Spleen (tissue), 11 donors: ENCODE measurements at regions not wholly inside any gene's neighbourhood (a gene's known extent, or its start where the extent isn't known, plus 50 kb on each side); places are given as distances from the start of the nearest gene placed in this dataset.

Experiments used
- DNase-seq: peaks from one replicate; pipeline ENCODE4 v3.0.0-alpha.2; 2020
- H3K27ac ChIP-seq, 8 donors: fragments of 200-600 bp; sonication (generic) in 7 of 8; 1 replicate in 4 of 8; 2 replicates in 4 of 8; pipeline versions ENCODE4 v1.5.0 to v1.8.0; 2016 to 2021; ENCODE audit warnings: inconsistent platforms in 4 of 8, mild to moderate bottlenecking in 4 of 8, moderate library complexity in 1 of 8
- H3K27me3 ChIP-seq, 7 donors: fragments of 200-600 bp; sonication (generic) in 6 of 7; replicated peaks in 1 of 7; 1 replicate in 4 of 7; 2 replicates in 3 of 7; pipeline versions ENCODE4 v1.5.0 to v1.8.0; 2016 to 2021; ENCODE audit warnings: inconsistent platforms in 3 of 7, mild to moderate bottlenecking in 1 of 7
- H3K36me3 ChIP-seq, 6 donors: fragments of 200-600 bp; sonication (generic) in 5 of 6; 1 replicate in 4 of 6; 2 replicates in 2 of 6; pipeline versions ENCODE4 v1.5.0 to v1.8.0; 2016 to 2021; ENCODE audit warnings: inconsistent platforms in 2 of 6
- H3K4me1 ChIP-seq, 6 donors: fragments of 200-600 bp; sonication (generic) in 5 of 6; 1 replicate in 3 of 6; 2 replicates in 3 of 6; pipeline versions ENCODE4 v1.5.0 to v1.8.0; 2016 to 2021; ENCODE audit warnings: inconsistent platforms in 3 of 6
- H3K4me3 ChIP-seq, 8 donors: fragments of 200-600 bp; sonication (generic) in 7 of 8; 1 replicate in 4 of 8; 2 replicates in 4 of 8; pipeline versions ENCODE4 v1.5.0 to v1.8.0; 2016 to 2021; ENCODE audit warnings: inconsistent platforms in 4 of 8, mild to moderate bottlenecking in 4 of 8, moderate library complexity in 2 of 8
- H3K9me3 ChIP-seq, 8 donors: fragments of 200-600 bp; sonication (generic) in 7 of 8; 1 replicate in 4 of 8; 2 replicates in 4 of 8; pipeline versions ENCODE4 v1.5.0 to v1.8.0; 2016 to 2021; ENCODE audit warnings: inconsistent platforms in 4 of 8
- POLR2A ChIP-seq, 3 donors: fragments of 450-650 bp; IDR thresholded peaks; one replicate each; pipeline ENCODE4 v1.5.1; 2017; ENCODE audit warnings: antibody characterized with exemption in 3 of 3, mild to moderate bottlenecking in 1 of 3
- POLR2AphosphoS5 ChIP-seq, 3 donors: sonication (generic); formaldehyde crosslinking; IDR thresholded peaks; one replicate each; pipeline ENCODE4 v1.5.1; 2017; ENCODE audit warnings: antibody characterized with exemption in 3 of 3
- WGBS, 5 donors: extraction: QIAGEN DNeasy Blood & Tissue Kit in 3 of 5; methylation state at CpG; one replicate each; pipeline versions ENCODE4 v1.1.5 to v1.1.7; 2013 to 2018; 5-methylcytosine and 5-hydroxymethylcytosine counted together
- intact Hi-C: fragments of 100-400 bp; cut with DNase I; formaldehyde crosslinking; loops from one replicate; pipeline ENCODE4 v1.15.0; 2023; ENCODE audit warnings: low total_unique reads
- TF ChIP-seq, protein P1 (sequence below), 11 experiments: fragments of 200-600 bp in 7 of 11; fragments of 450-650 bp in 4 of 11; sonication (generic) in 4 of 11; IDR thresholded peaks in 8 of 11; conservative IDR thresholded peaks in 3 of 11; 1 replicate in 7 of 11; 2 replicates in 4 of 11; pipeline versions ENCODE4 v1.4.0 to v1.8.0; 2016 to 2021; ENCODE audit warnings: antibody characterized with exemption in 11 of 11, inconsistent platforms in 4 of 11, mild to moderate bottlenecking in 1 of 11
- donor health status: healthy with polysubstance abuse.
- donor health status: DM: no; HTN: no; CAD: no; lungs with moderate emphysema.
- donor health status: DM: no; HTN: no; CAD: no.
- donor health status: Bipolar disorder and iron deficiency.
- donor health status: healthy.
- donor health status: DM: no; HTN: no; CAD: no.
- donor health status: DM: yes; HTN: yes; CAD: no.

DNA sequence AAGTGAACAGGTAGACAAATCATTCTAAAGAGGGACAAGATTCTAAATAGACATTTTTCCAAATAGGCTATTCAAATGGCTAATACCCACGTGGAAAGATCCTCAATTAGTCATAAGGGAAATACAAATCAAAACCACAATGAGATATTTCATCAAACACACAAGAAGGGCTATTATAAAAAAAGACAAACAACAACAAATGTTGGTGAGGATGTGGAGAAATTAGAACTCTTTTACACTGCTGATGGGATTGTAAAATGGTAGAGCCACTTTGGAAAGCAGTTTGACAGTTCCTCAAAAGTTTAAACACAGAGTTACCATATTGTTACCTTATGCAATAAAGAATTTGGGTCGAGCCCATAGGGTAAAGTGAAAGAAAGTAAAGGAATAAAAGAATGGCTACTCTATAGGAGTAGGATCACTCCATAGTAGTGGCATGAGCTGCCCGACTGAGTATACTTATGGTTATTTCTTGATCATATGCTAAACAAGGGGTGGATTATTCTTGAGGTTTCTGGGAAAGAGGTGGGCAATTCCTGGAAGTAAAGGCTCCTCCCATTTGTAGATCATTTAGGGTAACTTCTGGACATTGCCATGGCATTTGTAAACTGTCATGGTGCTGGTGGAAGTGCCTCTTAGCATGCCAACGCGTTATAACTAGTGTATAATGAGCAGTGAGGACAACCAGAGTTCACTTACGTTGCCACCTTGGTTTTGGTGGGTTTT is 58.9 kb upstream of the FAM9C start:
- TF ChIP-seq, protein P1, sequence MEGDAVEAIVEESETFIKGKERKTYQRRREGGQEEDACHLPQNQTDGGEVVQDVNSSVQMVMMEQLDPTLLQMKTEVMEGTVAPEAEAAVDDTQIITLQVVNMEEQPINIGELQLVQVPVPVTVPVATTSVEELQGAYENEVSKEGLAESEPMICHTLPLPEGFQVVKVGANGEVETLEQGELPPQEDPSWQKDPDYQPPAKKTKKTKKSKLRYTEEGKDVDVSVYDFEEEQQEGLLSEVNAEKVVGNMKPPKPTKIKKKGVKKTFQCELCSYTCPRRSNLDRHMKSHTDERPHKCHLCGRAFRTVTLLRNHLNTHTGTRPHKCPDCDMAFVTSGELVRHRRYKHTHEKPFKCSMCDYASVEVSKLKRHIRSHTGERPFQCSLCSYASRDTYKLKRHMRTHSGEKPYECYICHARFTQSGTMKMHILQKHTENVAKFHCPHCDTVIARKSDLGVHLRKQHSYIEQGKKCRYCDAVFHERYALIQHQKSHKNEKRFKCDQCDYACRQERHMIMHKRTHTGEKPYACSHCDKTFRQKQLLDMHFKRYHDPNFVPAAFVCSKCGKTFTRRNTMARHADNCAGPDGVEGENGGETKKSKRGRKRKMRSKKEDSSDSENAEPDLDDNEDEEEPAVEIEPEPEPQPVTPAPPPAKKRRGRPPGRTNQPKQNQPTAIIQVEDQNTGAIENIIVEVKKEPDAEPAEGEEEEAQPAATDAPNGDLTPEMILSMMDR (IDR thresholded peaks at IDR 0.05 in 8 of 11, conservative IDR thresholded peaks at IDR 0.05 in 3 of 11): no peak
- TF ChIP-seq POLR2A (IDR thresholded peaks at IDR 0.05): no peak
- no peak for TF ChIP-seq POLR2AphosphoS5 (IDR thresholded peaks at IDR 0.05)
- Histone ChIP-seq H3K27ac (peak overlapping the region in 3 of 8 donors; percentile 56 to 71 (median 70)), H3K4me1 (peaks cover 12 to 43% (median 28%) of the 10 kb centered on the region in 6 donors), H3K4me3 (no peak overlapping the region), H3K9me3 (no peaks in the 10 kb centered on the region), H3K36me3 (no peaks in the 10 kb centered on the region), H3K27me3 (peaks cover 0 to 6% (median 0%) of the 10 kb centered on the region in 7 donors)
- WGBS, 5 donors: 71 to 89% (median 79%) methylated on average over 6 of the region's 6 CpGs
- intact Hi-C loops: no loop called here
- DNase-seq: no peak

- Histone ChIP-seq H3K4me1 (peaks cover 12 to 43% (median 28%) of the 10 kb centered on the region in 6 donors), H3K9me3 (no peaks in the 10 kb centered on the region), H3K36me3 (no peaks in the 10 kb centered on the region), H3K27me3 (peaks cover 0 to 6% (median 0%) of the 10 kb centered on the region in 7 donors), H3K27ac (peak overlapping the region in 6 of 8 donors; percentile 47 to 71 (median 64)), H3K4me3 (no peak overlapping the region)
- intact Hi-C loops: no loop called here
- no peak for DNase-seq
- TF ChIP-seq, protein P1 (IDR thresholded peaks at IDR 0.05 in 8 of 11, conservative IDR thresholded peaks at IDR 0.05 in 3 of 11): no peak
- TF ChIP-seq POLR2AphosphoS5 (IDR thresholded peaks at IDR 0.05) (no peak), POLR2A (IDR thresholded peaks at IDR 0.05) (no peak)
Measured at GRCh38 chrX:13102636-13103035, 58.2 kb upstream of the FAM9C start.

DNA sequence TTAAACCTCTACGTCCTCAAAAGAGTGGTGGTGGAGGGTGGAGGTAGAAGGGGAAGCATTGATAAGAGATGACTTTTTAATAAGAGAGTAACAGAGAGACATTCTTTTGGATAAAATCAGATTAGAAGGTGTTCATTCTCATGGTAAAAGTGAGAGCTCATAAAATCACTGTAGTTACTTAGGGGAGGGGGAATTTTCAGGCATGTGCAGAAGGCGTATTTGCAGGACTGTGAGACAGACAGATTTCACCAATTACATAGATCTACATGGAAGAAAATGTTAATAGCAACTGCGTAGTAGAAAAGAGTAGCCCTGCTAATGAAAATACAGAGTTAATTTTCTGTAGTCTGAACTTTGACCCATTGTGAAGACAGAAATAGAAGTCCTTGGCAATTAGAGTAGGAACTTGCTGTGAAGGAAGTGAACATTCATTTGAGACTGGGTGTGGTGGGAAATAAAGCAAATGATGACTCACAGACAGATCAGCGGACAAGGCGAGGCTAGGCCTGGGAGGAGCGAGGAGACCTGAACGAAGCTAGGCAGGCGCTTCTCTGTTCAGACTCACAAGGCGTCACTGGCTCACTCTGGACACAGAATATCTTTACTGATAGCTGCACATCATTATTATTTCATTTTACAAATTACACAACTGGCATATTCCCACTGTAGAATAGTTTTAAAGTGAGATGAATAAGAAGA is 57.2 kb upstream of the FAM9C start:
- H3K4me1 ChIP-seq: peaks cover 12 to 43% (median 28%) of the 10 kb centered on the region in 6 donors
- intact Hi-C loops: no loop called here
- WGBS, 5 donors: 31 to 55% (median 46%) methylated on average over 7 to 9 of the region's 9 CpGs
- H3K27me3 ChIP-seq: peaks cover 0 to 6% (median 0%) of the 10 kb centered on the region in 7 donors
- H3K9me3 ChIP-seq: no peaks in the 10 kb centered on the region
- DNase-seq: peak; percentile 85
- H3K4me3 ChIP-seq: no peak overlapping the region
- no peaks in the 10 kb centered on the region for H3K36me3 ChIP-seq
- TF ChIP-seq POLR2A (IDR thresholded peaks at IDR 0.05) (no peak), POLR2AphosphoS5 (IDR thresholded peaks at IDR 0.05) (peak in 2 of 3 donors; percentile 72 to 83)
- H3K27ac ChIP-seq: peak overlapping the region in 7 of 8 donors; percentile 32 to 71 (median 61)

GRCh38 chrX:13099121-13099520 is 54.7 kb upstream of the FAM9C start:
- no peaks in the 10 kb centered on the region for H3K36me3 ChIP-seq
- no peak for DNase-seq
- intact Hi-C loops: no loop called here
- H3K9me3 ChIP-seq: no peaks in the 10 kb centered on the region
- no peak overlapping the region for H3K4me3 ChIP-seq
- H3K27ac ChIP-seq: peak overlapping the region in 6 of 8 donors; percentile 44 to 71 (median 56)
- no peak for TF ChIP-seq POLR2A (IDR thresholded peaks at IDR 0.05)
- TF ChIP-seq, protein P1 (IDR thresholded peaks at IDR 0.05 in 8 of 11, conservative IDR thresholded peaks at IDR 0.05 in 3 of 11): no peak
- no peak for TF ChIP-seq POLR2AphosphoS5 (IDR thresholded peaks at IDR 0.05)
- peaks cover 0 to 6% (median 0%) of the 10 kb centered on the region in 7 donors for H3K27me3 ChIP-seq
- H3K4me1 ChIP-seq: peaks cover 15 to 64% (median 41%) of the 10 kb centered on the region in 6 donors
